Tibial nerve (tissue), 3 donors: ENCODE measurements at regions not wholly inside any gene's neighbourhood (a gene's known extent, or its start where the extent isn't known, plus 50 kb on each side); places are given as distances from the start of the nearest gene placed in this dataset.

Source experiments
- CTCF ChIP-seq, 5 experiments: fragments of 200-600 bp in 3 of 5; fragments of 450-650 bp in 2 of 5; sonication (generic) in 3 of 5; IDR thresholded peaks; one replicate each; pipeline ENCODE4 v1.5.1; 2016 to 2019; ENCODE audit warnings: antibody characterized with exemption in 5 of 5, mild to moderate bottlenecking in 3 of 5, moderate library complexity in 2 of 5
- POLR2A ChIP-seq, 2 donors: fragments of 450-650 bp; IDR thresholded peaks; one replicate each; pipeline ENCODE4 v1.6.1; 2017; ENCODE audit warnings: antibody characterized with exemption in 2 of 2, mild to moderate bottlenecking in 2 of 2, moderate library complexity in 2 of 2

GRCh38 chr4:140219567-140219966 lies 65.6 kb upstream of the MAML3 start:
- TF ChIP-seq CTCF (IDR thresholded peaks at IDR 0.05), result no peak
- TF ChIP-seq POLR2A (IDR thresholded peaks at IDR 0.05), result no peak
